GM19438 (cell line): ENCODE measurements at regions not wholly inside any gene's neighbourhood (a gene's known extent, or its start where the extent isn't known, plus 50 kb on each side); places are given as distances from the start of the nearest gene placed in this dataset.

Experiments
- ATAC-seq: cut with Tn5 transposase; IDR thresholded peaks from one replicate; pipeline ENCODE4 v1.9.1; 2021; ENCODE audit warnings: low read depth; ENCODE audit not compliant: unreplicated experiment

DNA sequence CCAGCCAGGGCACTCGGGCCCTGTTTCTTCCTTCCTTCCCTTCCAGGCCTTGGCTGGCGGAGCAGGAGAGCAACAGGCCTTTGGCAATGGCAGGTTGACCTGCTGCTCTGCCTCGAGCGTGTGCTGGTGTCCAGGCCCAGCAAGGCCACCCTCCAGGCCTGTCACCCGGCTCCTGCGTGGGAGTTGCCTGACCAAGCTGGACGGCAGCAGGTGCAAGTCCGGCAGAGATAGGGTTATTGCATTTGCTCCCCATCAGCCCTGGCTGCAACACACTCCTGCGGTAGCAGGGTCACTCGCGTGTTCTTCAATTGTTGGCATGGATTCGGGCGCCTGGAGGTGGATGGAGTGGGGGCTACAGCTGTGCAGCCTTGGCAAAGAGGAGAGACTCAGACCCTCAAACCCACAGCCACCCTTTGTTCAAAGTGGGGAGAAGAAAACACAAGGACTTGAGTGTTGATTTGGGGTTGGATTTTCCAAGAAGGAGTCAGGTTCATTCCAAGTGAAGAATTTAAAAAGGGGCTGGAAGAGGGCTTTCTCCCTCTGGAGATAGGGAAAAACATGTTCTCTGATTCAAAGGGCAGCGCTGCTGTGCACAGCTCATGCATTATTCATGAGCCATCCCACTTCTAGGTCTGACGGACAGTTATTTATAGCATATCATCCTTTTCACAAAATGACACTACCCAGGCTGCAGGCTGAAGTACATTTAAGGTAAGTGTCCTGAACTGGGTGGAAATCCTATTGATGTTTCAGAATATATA lies 64.2 kb upstream of the PITRM1 start:
- no peak for ATAC-seq

- no peak for ATAC-seq
Measured at GRCh38 chr10:3235996-3236510, 63.5 kb upstream of the PITRM1 start.

DNA sequence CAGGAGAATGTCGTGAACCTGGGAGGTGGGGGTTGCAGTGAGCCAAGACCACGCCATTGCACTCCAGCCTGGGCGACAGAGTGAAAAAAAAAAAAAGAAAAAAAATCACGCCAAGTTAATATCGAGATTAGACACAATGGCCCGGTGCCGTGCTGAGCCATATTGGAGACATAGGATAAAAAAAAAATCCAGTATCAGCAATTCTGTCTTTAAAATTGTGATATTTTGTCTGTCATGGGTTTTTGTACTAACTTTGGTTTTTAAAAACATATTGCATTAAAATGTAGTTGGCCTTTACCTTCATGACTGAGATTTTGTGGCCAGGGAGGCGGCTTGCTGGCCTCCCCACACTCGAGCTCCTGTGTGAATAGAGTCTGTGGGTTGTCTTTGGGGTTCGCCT lies 62.8 kb upstream of the PITRM1 start:
- ATAC-seq = no peak

- no peak for ATAC-seq
Measured at GRCh38 chr10:3233486-3233990, 61.0 kb upstream of the PITRM1 start.

- ATAC-seq = no peak
Measured at GRCh38 chr10:3231951-3232730, 59.6 kb upstream of the PITRM1 start.

GRCh38 chr10:3229815-3230214 lies 57.2 kb upstream of the PITRM1 start:
- no peak for ATAC-seq

- no peak for ATAC-seq
Measured at GRCh38 chr10:3228629-3228945, 56.0 kb upstream of the PITRM1 start.

GRCh38 chr10:3226960-3227744 lies 54.6 kb upstream of the PITRM1 start:
- ATAC-seq = no peak

- no peak for ATAC-seq
Measured at GRCh38 chr10:3225561-3225960, 53.0 kb upstream of the PITRM1 start.

GRCh38 chr10:3224241-3224640 lies 51.7 kb upstream of the PITRM1 start:
- ATAC-seq = no peak

DNA sequence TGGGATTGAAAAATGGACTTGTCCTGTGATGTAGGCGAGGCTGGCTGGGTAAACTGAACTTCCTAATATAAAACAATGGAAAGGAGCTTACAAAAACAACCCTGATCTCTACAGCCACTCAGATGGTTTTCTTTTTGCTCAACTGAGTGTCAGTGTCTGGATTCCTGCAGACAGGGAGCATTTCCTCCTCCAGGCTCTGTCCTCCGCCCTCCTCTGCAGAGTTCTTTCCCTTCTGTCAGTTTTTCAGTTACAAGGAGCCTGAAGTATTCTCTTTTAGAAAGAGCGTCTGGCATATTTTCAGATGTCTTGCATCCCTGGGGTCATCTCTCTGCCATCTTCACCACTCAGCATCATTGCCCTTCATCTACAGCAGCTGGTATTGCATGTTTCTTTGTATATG lies 50.0 kb upstream of the PITRM1 start:
- no peak for ATAC-seq
